ENCODE measurements at regions not wholly inside any gene's neighbourhood (a gene's known extent, or its start where the extent isn't known, plus 50 kb on each side); places are given as distances from the start of the nearest gene placed in this dataset.

DNA sequence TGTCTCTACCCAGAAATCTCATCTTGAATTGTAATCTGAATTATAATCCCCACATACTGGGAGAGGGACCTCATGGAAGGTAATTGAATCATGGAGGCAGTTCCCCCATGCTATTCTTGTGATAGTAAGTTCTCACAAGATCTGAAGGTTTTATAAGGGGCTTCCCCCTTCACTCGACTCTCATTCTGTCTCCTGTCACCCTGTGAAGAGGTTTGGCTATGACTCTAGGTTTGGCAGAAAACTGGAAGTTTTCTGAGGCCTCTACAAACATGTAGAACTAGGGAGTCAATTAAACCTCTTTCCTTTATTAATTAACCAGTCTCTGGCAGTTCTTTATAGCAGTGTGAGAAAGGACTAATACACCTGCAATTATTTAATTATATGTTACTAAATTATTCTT lies 125.2 kb upstream of the TGFBR2 start:
- TF ChIP-seq POLR2AphosphoS5 (IDR thresholded peaks at IDR 0.05) (no peak), POLR2A (IDR thresholded peaks at IDR 0.05) (no peak)
- TF ChIP-seq, protein P1, sequence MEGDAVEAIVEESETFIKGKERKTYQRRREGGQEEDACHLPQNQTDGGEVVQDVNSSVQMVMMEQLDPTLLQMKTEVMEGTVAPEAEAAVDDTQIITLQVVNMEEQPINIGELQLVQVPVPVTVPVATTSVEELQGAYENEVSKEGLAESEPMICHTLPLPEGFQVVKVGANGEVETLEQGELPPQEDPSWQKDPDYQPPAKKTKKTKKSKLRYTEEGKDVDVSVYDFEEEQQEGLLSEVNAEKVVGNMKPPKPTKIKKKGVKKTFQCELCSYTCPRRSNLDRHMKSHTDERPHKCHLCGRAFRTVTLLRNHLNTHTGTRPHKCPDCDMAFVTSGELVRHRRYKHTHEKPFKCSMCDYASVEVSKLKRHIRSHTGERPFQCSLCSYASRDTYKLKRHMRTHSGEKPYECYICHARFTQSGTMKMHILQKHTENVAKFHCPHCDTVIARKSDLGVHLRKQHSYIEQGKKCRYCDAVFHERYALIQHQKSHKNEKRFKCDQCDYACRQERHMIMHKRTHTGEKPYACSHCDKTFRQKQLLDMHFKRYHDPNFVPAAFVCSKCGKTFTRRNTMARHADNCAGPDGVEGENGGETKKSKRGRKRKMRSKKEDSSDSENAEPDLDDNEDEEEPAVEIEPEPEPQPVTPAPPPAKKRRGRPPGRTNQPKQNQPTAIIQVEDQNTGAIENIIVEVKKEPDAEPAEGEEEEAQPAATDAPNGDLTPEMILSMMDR (IDR thresholded peaks at IDR 0.05) = no peak
